Fibroblast of pulmonary artery (primary cell): ENCODE measurements at regions not wholly inside any gene's neighbourhood (a gene's known extent, or its start where the extent isn't known, plus 50 kb on each side); places are given as distances from the start of the nearest gene placed in this dataset.

Experiments used
- DNase-seq: peaks from one replicate; pipeline ENCODE4 v3.0.0-alpha.2; 2010; ENCODE audit warnings: low read depth
- H3K4me3 ChIP-seq: replicated peaks from 2 replicates; pipeline ENCODE4 v1.5.1; 2011; ENCODE audit warnings: low read depth, mild to moderate bottlenecking, control low read depth, low read length, moderate library complexity
- CTCF ChIP-seq: IDR thresholded peaks from 2 replicates; pipeline ENCODE4 v1.5.1; 2011; ENCODE audit warnings: mild to moderate bottlenecking, control low read depth, low read length, inconsistent platforms; ENCODE audit errors: missing control alignments

GRCh38 chr10:124341768-124342135, 77.0 kb downstream of the OAT start:
- no peak for TF ChIP-seq CTCF
- no peak for DNase-seq
- H3K4me3 ChIP-seq: no peak overlapping the region

GRCh38 chr10:124340033-124340760, 78.5 kb downstream of the OAT start:
- H3K4me3 ChIP-seq: no peak overlapping the region
- peak; percentile 84 for DNase-seq
- no peak for TF ChIP-seq CTCF

GRCh38 chr10:124339119-124340032, 79.3 kb downstream of the OAT start:
- no peak for TF ChIP-seq CTCF
- no peak for DNase-seq
- no peak overlapping the region for H3K4me3 ChIP-seq

GRCh38 chr10:124338276-124338925, 80.3 kb downstream of the OAT start:
- no peak overlapping the region for H3K4me3 ChIP-seq
- no peak for TF ChIP-seq CTCF
- DNase-seq: no peak

GRCh38 chr10:124336186-124336585, 82.5 kb downstream of the OAT start:
- no peak for DNase-seq
- TF ChIP-seq CTCF: no peak
- no peak overlapping the region for H3K4me3 ChIP-seq

- no peak overlapping the region for H3K4me3 ChIP-seq
- DNase-seq: no peak
- TF ChIP-seq CTCF: no peak
These were observed 84.8 kb downstream of the OAT start for GRCh38 chr10:124333931-124334330.
